Stimulated activated CD4-positive, alpha-beta T cell treated with anti-CD3 and anti-CD28 coated beads, Interleukin-12 subunit alpha, Interleukin-12 subunit beta, amount 100 ng/mL, for 48 hours (primary cell): ENCODE measurements at regions not wholly inside any gene's neighbourhood (a gene's known extent, or its start where the extent isn't known, plus 50 kb on each side); places are given as distances from the start of the nearest gene placed in this dataset.

Experiments used
- DNase-seq, 3 donors: peaks; one replicate each; pipeline ENCODE4 v3.0.0-alpha.2; 2020; ENCODE audit warnings: low read depth in 2 of 3, low spot score in 1 of 3

- DNase-seq = no peak
Measured at GRCh38 chr1:218633238-218633988, 288.3 kb downstream of the TGFB2 start.

GRCh38 chr1:218634212-218634611, 289.1 kb downstream of the TGFB2 start:
- no peak for DNase-seq

- no peak for DNase-seq
Measured at GRCh38 chr1:218636548-218636947, 291.4 kb downstream of the TGFB2 start.

DNA sequence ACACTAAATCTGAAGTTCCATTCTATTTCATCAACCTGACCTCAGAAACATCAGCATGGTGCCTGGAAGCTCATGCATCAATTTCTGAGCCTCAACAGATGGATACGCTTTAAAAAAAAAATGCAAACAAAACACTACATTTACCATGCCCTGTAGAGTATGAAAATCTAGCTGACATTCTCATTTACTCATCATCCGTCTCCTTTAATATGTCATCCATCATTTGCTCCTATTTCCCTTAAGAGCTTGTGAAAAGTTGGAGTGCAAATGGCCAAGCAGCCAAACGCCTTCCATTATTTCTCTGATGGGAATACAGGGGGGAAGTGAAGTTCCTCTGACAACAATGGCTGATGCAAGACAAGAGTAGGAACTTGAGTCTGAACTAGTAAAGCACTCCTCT, 295.0 kb downstream of the TGFB2 start:
- no peak for DNase-seq

DNA sequence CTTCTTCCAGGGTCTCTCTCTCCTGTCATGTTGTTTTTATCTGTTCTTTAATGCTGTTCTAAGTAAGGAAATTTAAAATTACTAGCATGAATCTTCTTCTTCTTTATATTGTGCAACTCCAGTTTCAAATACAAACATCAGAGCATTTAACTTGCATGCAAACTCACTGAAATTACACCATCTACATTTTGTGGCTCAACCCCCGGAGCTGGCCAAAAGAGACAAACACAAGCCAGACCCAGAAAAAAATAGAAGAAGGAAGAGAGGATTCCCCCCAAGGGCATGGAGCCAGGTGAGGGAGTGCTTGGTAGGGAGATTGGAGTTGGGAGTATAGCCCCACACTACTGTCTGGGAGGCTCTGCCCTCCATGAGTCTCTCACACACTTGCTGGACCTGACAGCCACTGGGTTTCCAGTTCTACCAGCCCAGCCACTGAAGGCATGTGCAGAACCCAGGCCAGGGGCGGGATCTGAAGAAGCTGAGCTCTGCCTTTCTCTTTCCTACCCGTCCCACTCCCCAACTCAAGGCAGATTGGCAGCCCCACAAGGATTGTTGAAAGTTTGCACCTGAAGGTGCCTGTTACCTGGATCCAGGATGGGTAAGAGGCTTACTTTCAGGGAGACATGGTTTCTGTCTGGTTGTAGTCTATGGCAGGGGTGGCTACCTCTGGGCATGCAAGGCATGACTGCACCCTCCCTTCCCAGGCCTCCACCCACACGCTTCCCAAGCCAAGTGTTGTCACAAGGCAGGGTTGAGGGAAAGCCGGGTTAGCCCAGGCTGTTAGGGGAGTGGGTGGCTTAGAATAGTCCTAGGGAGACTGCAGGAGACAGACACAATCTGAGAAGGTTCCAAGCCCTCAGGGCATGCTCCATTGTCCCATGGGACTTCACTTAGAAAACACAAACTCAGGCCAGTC, 297.2 kb downstream of the TGFB2 start:
- DNase-seq = no peak

DNA sequence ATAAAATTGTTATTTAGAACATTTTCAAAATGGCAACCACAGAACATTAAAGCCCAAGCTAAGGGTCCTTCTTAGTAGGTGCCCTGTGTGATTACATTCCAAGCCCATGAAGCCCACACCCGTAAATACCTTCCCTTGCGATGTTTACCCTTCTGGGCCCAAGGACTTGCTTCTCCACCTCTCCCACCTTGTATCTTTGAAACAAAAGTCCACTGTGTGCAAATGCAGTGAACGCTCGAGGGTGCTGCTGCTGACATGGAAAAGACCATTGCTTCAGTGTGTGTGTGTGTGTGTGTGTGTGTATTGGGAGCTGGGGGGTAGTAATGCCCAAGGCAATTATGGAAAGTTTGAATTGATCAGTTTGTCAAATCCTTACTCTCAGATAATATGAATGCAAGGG, 298.1 kb downstream of the TGFB2 start:
- no peak for DNase-seq

GRCh38 chr1:218643926-218644325, 298.8 kb downstream of the TGFB2 start:
- no peak for DNase-seq

DNA sequence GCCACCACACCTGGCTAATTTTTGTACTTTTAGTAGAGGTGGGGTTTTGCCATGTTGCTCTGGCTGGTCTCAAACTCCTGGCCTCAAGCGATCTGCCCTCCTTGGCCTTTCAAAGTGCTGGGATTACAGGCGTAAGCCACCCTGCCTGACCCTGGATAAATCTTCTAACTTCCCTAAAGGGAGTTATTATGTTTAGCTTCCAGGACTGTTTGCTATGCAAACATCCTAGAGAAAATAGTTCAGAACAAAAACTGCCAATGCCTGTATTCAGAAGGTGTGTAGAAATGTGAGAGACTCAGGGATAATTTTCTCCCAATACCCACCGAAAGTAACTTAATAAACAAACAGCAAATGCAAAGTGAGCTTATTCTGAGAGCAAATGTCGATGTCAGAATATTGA, 301.2 kb downstream of the TGFB2 start:
- DNase-seq = no peak

GRCh38 chr1:218656301-218657037, 311.3 kb downstream of the TGFB2 start:
- no peak for DNase-seq

GRCh38 chr1:218658269-218658668, 313.1 kb downstream of the TGFB2 start:
- DNase-seq = no peak

DNA sequence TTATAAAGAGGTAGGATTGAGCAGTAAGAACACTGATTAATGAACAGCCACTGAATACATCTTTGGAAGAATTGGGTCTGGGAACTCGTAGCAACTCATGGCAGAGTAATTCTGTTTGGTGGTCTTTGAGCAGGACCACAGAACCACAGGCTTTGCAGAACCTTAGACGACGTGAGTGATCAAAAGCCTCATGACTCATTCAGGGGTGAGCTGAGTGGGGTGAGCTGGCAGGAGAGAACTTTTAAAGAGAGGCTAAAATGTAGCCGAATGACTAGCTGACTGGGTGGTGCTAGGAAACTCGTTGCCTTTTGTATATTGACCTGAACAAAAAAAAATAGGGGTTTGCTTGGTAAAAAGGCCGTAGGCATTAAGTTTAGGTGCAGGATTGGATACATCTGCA, 313.8 kb downstream of the TGFB2 start:
- no peak for DNase-seq

DNA sequence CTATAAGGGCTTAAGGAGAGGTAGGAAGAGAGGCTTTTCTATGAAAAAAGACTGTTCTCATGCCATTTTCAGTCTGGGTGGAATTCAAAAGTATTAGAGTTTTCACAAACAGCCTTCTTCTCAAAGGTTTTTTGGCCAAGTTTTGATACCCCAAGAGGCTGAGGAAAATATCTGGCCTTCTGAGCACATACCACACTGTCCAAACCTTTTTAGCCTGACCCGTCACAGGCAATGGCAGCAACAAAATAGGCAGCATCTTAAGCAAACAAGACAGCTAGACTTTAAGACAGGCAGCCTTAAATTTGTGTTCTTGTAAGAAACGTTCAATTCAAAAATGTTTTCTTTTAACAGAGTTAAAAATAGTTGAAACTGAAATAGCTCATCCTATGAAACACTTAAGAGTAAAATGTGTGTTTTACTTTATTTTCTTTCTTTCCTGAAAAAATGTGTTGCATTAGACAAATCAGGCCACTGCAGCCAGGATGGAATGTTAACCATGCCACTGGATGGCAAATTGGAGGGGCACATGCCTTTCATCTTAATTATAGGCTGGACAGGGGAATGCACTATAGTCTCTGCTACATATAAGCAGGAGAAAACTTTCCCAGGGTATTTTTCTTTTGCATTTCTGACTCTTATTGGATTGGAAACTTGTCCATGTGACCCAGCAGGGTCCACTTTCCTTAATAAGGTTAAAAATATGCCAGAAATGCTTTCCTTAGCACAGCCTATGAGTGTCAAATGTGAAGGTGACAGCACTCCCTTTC, 315.0 kb downstream of the TGFB2 start:
- no peak for DNase-seq

DNA sequence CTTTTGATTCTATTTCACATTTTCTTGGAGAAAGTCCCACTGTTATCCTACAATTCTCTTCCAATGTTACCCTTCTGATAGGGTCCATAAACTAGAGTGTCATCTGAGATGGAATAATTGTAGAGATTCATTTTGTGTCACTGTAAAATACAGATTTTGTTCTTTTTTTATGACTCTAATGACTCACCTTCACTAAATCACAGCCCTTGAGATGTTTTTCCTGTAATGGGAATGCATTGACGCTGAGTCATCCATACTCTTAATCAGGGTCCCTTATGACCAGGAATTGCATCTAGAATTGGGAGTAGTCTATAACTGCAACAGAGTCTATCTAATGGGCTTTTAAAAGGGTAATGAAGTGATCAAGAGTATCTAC, 315.5 kb downstream of the TGFB2 start:
- no peak for DNase-seq

DNA sequence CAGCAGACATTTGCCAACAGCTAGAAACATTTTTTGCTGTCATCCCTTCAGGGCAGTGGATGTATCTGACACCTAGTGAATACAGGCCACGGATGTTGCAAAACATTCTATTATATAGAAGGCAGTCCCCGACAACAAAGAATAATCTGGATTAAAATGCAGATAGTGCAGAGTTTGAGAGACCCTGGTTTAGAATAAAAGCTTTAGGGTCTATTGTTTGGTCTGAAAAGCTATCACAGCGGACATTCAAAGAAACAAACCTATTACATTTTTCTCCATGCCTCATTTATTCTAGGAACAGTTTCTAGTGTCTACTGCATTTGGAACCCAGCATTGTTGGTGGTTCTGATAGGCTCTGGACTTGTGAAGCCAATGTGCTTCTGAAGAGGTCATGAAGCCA, 316.3 kb downstream of the TGFB2 start:
- no peak for DNase-seq

DNA sequence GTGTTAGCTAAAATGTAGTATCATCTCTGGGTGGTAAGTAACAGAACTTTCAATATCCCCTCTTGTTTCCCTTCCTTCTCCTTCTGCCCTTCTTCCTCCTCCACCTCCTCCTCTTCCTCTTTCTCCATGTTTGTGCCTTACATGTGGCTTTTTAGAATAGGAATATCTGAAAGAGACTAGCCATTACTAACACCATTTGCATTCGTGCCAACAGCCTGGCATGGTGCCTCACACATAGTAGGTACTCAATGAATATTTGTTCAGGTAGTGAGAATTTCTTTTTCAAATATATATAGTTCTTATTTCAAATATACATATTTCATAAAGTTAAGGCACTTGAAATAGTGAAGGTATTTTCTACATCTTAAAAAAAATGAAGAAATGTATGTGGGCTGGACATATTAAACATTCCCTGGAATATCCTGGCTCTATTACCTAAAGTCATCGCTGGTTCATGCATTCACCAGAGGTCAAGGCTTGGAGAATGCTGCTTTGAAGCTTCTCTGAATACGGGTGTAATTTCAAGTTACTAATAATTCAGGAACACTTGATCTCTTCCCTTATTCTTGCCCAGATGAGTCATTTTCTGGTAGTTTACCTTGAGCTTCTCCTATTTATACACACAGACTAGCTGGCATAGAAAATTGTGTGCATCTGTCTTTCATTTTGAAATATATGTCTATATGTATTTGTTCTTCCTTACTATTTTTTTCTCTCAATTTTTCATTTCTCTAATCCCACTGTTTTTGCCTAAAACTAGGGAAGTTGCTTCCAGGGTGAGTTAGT, 319.4 kb downstream of the TGFB2 start:
- no peak for DNase-seq

DNA sequence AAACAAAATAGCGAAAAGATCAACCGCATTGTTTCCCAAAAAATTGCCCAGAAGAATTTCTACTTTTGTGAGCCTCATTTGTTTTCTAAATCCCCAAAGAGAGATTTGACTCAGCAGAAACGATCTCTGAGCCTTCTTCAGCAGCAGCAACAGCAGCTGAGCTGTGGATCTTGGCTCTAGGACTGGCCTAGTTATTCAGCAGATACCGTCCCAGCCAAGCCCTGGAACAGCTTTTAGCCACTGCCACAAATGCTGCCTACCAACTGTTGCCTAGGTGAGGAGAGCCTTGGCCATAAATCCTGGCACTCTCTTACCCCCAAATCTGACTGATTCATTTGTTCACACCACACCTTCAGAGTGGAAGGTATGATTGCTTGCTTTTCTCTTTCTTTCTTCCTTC, 320.1 kb downstream of the TGFB2 start:
- no peak for DNase-seq

DNA sequence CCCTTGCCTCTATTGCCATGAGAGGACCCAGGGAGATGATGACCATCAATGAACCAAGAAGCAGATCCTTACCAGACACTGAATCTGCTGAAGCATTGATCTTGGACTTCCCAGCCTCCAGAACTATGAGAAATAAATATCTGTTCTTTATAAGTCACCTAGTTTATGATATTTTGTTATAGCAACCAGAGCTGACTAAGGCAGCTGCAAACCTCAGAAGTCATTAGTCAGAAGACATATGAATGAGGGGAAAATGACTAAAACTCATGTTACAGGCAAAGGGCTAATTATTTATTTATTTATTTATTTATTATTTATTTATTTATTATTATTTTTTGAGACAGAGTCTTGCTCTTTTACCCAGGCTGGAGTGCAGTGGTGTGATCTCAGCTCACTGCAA, 321.1 kb downstream of the TGFB2 start:
- no peak for DNase-seq

DNA sequence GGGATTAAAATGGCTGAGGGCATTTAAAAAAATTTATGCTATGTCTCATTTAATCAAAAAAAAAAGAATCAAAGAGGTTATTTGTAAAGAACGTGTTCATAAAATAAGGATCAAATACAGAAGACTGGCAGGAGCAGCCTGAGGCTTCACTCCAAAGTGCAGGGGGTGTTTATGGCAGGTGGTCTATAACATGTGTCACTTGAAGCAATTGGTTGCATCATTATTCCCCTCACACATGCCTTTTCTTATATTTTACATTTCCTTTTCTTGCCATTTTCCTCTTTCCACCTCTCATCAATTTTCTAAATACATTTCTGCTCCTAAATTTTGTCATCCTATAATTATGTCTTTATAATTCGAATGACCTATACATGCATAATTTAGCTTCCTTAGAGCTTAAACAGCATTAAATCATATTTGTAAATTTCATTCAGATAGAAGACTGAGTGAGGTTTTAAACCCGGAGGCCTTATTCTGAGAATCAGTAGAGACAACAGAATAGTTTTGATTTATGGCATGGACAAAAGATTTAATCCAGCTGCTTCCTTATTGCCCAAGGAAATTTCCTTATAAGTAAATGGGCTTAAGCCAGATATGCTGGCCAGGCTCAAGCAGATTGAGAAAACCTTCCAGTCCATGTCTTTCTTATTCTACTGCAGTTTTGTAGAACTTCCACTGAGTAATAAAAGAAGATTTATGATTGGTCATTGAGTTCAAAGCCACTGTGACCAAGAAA, 322.8 kb downstream of the TGFB2 start:
- no peak for DNase-seq

DNA sequence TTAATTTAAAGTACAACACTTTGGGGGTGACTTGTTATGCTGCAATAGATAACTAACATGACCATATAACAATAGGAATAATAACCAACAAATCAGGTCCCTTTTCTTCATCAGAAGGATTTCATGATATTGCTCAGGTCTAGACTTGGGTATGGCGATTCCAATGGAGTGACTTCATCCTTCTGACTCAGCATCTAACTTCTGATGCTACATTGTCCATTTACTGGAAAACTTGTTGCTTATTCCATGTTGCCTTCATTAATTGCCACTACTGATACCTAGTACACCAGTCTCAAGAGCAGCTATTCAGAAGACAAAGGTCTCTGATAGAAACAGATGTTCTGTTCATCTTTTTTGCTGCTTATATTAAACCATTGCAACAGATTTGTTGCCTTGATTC, 324.3 kb downstream of the TGFB2 start:
- no peak for DNase-seq

DNA sequence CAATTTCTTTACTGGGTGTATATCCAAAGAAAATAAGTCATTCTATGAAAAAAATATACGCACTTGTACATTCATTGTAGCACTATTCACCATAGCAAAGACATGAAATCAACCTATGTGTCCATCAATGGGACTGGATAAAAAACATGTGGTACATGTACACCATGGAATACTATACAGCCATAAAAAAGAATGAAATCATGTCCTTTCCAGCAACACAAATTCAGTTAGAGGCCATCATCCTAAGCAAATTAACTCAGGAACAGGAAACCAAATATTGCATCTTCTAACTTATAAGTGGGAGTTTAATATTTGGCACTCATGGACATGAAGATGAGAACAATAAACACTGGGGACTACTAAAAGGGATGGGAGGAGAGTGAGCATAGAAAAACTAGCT, 325.7 kb downstream of the TGFB2 start:
- no peak for DNase-seq
